Smooth muscle cell (in vitro differentiated cells): ENCODE measurements at regions not wholly inside any gene's neighbourhood (a gene's known extent, or its start where the extent isn't known, plus 50 kb on each side); places are given as distances from the start of the nearest gene placed in this dataset.
A peak's percentile ranks its signal among the peaks of the same experiment; 100 is the strongest.

ENCODE experiments used
- DNase-seq: peaks from one replicate; lab custom pipeline; 2025; ENCODE audit not compliant: unreplicated experiment; lab: John Stamatoyannopoulos, UW
- H2AFZ ChIP-seq: fragments of 200-600 bp; sonication (generic); 2 replicates; pipeline ENCODE4 v1.6.0; 2016; ENCODE audit warnings: antibody characterized with exemption, low read depth, mild to moderate bottlenecking
- H3F3A ChIP-seq: fragments of 200-600 bp; sonication (generic); 2 replicates; pipeline ENCODE4 v1.6.0; 2017; ENCODE audit warnings: antibody characterized with exemption, low read depth
- H3K27ac ChIP-seq: fragments of 200-600 bp; sonication (generic); 2 replicates; pipeline ENCODE4 v1.5.1; 2016; ENCODE audit warnings: low read depth, mild to moderate bottlenecking
- H3K27me3 ChIP-seq: fragments of 200-600 bp; sonication (generic); 2 replicates; pipeline ENCODE4 v1.6.1; 2016; ENCODE audit warnings: low read depth, mild to moderate bottlenecking
- H3K36me3 ChIP-seq: fragments of 200-600 bp; sonication (generic); 2 replicates; pipeline ENCODE4 v1.5.1; 2016; ENCODE audit warnings: low read depth
- H3K4me1 ChIP-seq: fragments of 200-600 bp; sonication (generic); 2 replicates; pipeline ENCODE4 v1.5.1; 2016; ENCODE audit warnings: low read depth
- H3K4me2 ChIP-seq: fragments of 200-600 bp; sonication (generic); 2 replicates; pipeline ENCODE4 v1.6.0; 2016; ENCODE audit warnings: mild to moderate bottlenecking
- H3K4me3 ChIP-seq: fragments of 200-600 bp; sonication (generic); 2 replicates; pipeline ENCODE4 v1.5.1; 2016; ENCODE audit warnings: mild to moderate bottlenecking
- H3K79me2 ChIP-seq: fragments of 200-600 bp; sonication (generic); 2 replicates; pipeline ENCODE4 v1.6.0; 2016; ENCODE audit warnings: low read depth, mild to moderate bottlenecking
- H3K9ac ChIP-seq: fragments of 200-600 bp; sonication (generic); 2 replicates; pipeline ENCODE4 v1.6.0; 2016; ENCODE audit warnings: low read depth
- H3K9me3 ChIP-seq: fragments of 200-600 bp; sonication (generic); replicated peaks from 2 replicates; pipeline ENCODE4 v1.5.1; 2016; ENCODE audit warnings: low read depth
- H4K20me1 ChIP-seq: fragments of 200-600 bp; sonication (generic); 2 replicates; pipeline ENCODE4 v1.6.0; 2016; ENCODE audit warnings: low read depth
- WGBS: methylation state at CpG from one replicate; pipeline ENCODE4 v1.1.7; 2016; ENCODE audit warnings: low lambda C conversion rate; 5-methylcytosine and 5-hydroxymethylcytosine counted together
- TF ChIP-seq, protein P1 (sequence below): fragments of 200-600 bp; sonication (generic); IDR thresholded peaks from 2 replicates; pipeline ENCODE4 v1.5.1; 2017; ENCODE audit warnings: borderline replicate concordance, mild to moderate bottlenecking, antibody characterized with exemption; ENCODE audit not compliant: insufficient read depth, poor library complexity, severe bottlenecking

DNA sequence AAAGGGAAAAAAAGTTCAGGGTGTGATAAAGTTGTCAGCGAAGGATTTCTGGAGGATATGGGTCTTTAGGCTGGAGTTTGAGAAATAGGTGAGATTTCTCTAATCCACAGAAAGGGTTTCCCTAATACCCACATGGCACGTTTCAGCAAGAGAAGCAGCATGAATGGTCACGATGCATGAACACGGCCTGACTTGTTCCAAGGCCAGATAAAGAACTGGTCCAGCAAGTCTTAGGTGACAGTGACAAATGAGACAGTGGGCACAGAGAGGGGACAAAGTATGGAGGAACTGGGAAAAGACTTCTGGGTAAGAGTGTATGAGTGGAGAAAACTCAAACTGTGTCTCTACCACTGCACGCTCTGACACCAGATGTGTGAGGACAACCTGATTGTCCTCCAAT is 262.0 kb upstream of the FOXQ1 start:
- TF ChIP-seq, protein P1, sequence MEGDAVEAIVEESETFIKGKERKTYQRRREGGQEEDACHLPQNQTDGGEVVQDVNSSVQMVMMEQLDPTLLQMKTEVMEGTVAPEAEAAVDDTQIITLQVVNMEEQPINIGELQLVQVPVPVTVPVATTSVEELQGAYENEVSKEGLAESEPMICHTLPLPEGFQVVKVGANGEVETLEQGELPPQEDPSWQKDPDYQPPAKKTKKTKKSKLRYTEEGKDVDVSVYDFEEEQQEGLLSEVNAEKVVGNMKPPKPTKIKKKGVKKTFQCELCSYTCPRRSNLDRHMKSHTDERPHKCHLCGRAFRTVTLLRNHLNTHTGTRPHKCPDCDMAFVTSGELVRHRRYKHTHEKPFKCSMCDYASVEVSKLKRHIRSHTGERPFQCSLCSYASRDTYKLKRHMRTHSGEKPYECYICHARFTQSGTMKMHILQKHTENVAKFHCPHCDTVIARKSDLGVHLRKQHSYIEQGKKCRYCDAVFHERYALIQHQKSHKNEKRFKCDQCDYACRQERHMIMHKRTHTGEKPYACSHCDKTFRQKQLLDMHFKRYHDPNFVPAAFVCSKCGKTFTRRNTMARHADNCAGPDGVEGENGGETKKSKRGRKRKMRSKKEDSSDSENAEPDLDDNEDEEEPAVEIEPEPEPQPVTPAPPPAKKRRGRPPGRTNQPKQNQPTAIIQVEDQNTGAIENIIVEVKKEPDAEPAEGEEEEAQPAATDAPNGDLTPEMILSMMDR = no peak

DNA sequence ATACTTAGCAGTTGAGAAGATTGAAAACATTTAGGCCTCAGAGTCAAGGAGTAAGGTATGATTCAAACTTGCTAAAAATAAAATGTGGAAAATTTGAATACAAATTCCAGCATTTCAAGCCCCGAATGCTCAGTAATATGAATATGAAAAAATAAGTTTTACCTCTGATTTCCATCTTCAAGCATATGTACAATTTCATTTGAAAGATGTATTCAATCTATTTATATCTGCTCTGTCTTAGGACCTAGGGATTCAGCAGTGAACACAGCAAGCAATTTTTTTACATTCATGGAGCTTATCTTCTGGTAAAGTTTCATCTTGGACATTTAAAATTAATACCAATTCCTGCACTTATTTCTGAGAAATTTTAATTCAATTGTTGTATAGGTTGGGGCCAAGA is 262.7 kb upstream of the FOXQ1 start:
- Histone ChIP-seq H3K9me3 (no peaks in the 10 kb centered on the region), H3K4me3 (no peak overlapping the region)
- TF ChIP-seq, protein P1 = no peak

More for the DNA sequence above, 262.0 kb upstream of the FOXQ1 start:
- no peaks in the 10 kb centered on the region for H3K4me1 ChIP-seq
- WGBS = 79% methylated on average over 5 of the region's 5 CpGs
- no peak overlapping the region for H3K9ac ChIP-seq
- no peaks in the 10 kb centered on the region for H3K9me3 ChIP-seq
- no peak overlapping the region for H3K27ac ChIP-seq
- H3K27me3 ChIP-seq = no peaks in the 10 kb centered on the region
- no peaks in the 10 kb centered on the region for H3F3A ChIP-seq
- DNase-seq = no peak
- H4K20me1 ChIP-seq = no peaks in the 10 kb centered on the region
- H2AFZ ChIP-seq = no peak overlapping the region
- no peak overlapping the region for H3K4me3 ChIP-seq
- no peak overlapping the region for H3K4me2 ChIP-seq
- H3K79me2 ChIP-seq = no peaks in the 10 kb centered on the region
- no peaks in the 10 kb centered on the region for H3K36me3 ChIP-seq

DNA sequence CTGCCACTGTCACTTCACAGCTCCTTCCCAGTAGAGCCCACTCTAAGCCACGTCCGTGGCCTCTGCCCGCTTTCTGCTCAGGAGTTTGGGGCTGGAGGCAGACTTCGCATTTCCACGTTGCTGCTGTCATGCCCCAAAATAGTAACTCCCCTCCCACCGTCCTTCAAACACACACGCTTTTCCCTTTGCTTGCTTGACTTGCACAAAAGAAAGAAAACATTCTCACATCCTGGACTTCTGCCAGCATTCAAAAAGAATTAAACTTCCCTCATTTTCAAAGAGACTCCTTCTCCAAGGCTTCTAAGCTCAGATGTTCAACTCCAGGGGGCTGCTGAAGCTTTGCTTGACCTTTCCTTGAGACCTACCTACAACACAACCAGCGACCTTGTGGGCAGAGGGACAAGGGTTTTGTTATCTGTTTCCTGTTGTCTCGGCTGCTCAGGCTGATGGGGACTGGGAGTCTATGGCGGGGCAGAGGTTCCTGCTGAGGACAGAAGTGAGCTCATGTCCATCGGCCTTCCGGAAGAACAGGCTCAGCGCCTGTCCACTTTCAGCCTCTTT is 263.8 kb upstream of the FOXQ1 start:
- Histone ChIP-seq H4K20me1 (no peaks in the 10 kb centered on the region), H3K79me2 (no peaks in the 10 kb centered on the region), H3K27me3 (no peaks in the 10 kb centered on the region), H3F3A (no peaks in the 10 kb centered on the region), H2AFZ (peak overlapping the region; percentile 81), H3K36me3 (no peaks in the 10 kb centered on the region), H3K27ac (no peak overlapping the region), H3K9me3 (no peaks in the 10 kb centered on the region), H3K4me3 (no peak overlapping the region), H3K4me1 (no peaks in the 10 kb centered on the region), H3K9ac (no peak overlapping the region), H3K4me2 (peak overlapping the region; percentile 47)
- DNase-seq = no peak
- WGBS = 64% methylated on average over 13 of the region's 13 CpGs
- TF ChIP-seq, protein P1 = no peak

More for the DNA sequence above, 262.7 kb upstream of the FOXQ1 start:
- no peaks in the 10 kb centered on the region for H3K36me3 ChIP-seq
- no peak overlapping the region for H3K9ac ChIP-seq
- no peak for DNase-seq
- WGBS = 100% methylated on average over 1 of the region's 1 CpG
- H3K4me2 ChIP-seq = no peak overlapping the region
- no peak overlapping the region for H2AFZ ChIP-seq
- no peaks in the 10 kb centered on the region for H3K4me1 ChIP-seq
- H3F3A ChIP-seq = no peaks in the 10 kb centered on the region
- H4K20me1 ChIP-seq = no peaks in the 10 kb centered on the region
- no peak overlapping the region for H3K27ac ChIP-seq
- no peaks in the 10 kb centered on the region for H3K27me3 ChIP-seq
- H3K79me2 ChIP-seq = no peaks in the 10 kb centered on the region

DNA sequence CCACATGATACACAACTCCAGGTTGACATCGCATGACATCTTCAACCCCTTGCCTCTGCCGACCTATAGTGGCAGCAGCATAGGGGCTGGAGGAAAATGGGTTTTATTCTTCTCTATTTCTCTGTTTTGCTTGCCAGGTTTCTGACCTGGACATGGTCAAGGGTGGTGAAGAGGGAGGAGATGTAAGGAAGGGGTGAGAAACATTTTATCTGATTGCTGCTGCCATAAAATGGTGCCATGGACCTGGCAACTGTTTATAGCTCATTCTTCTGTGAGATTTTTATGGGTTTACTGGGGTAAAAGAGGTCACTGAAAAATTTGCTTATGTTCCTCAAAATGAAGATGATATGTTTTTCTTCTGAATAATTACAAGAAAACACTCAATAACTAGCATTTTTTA is 266.7 kb upstream of the FOXQ1 start:
- no peaks in the 10 kb centered on the region for H3K36me3 ChIP-seq
- no peak overlapping the region for H3K9ac ChIP-seq
- no peak overlapping the region for H3K27ac ChIP-seq
- H3F3A ChIP-seq = no peaks in the 10 kb centered on the region
- no peak overlapping the region for H3K4me3 ChIP-seq
- H4K20me1 ChIP-seq = no peaks in the 10 kb centered on the region
- no peak overlapping the region for H3K4me2 ChIP-seq
- H3K79me2 ChIP-seq = no peaks in the 10 kb centered on the region
- H2AFZ ChIP-seq = no peak overlapping the region
- DNase-seq = no peak
- H3K9me3 ChIP-seq = no peaks in the 10 kb centered on the region
- 47% methylated on average over 2 of the region's 2 CpGs for WGBS
- TF ChIP-seq, protein P1 = no peak
- no peaks in the 10 kb centered on the region for H3K27me3 ChIP-seq
- no peaks in the 10 kb centered on the region for H3K4me1 ChIP-seq
